OCI-LY7 (cell line): ENCODE measurements at regions not wholly inside any gene's neighbourhood (a gene's known extent, or its start where the extent isn't known, plus 50 kb on each side); places are given as distances from the start of the nearest gene placed in this dataset.

Experiments used
- BruUV-seq: library from RNA; stranded (reverse); fragments of 400-500 nt; replicated peaks from 2 replicates; lab custom pipeline; 2021; lab: Mats Ljungman, UMichigan
- CTCF ChIA-PET: fragments of 300-600 bp; sonication (Branson Sonifier 250); formaldehyde crosslinking; loops from one replicate; lab custom pipeline; 2022; ENCODE audit warnings: antibody characterized with exemption; ENCODE audit not compliant: unreplicated experiment; lab: Charles Lee
- POLR2A ChIA-PET: fragments of 300-600 bp; sonication (Branson Sonifier 250); formaldehyde crosslinking; loops from one replicate; lab custom pipeline; 2022; ENCODE audit warnings: antibody characterized with exemption; lab: Charles Lee
- DNase-seq: peaks from one replicate; pipeline ENCODE4 v3.0.0-alpha.2; 2015; ENCODE audit warnings: low spot score
- H2AFZ ChIP-seq: fragments of 200-600 bp; sonication (generic), shearing (Covaris generic); 2 replicates; pipeline ENCODE4 v1.6.1; 2014; ENCODE audit warnings: mild to moderate bottlenecking, antibody characterized with exemption, low read length, moderate library complexity
- H3K27ac ChIP-seq: fragments of 200-600 bp; sonication (generic); 2 replicates; pipeline ENCODE4 v1.5.1; 2014; ENCODE audit warnings: mixed run types, low read depth, mild to moderate bottlenecking, moderate library complexity, low read length, inconsistent platforms; ENCODE audit not compliant: poor library complexity, severe bottlenecking
- H3K36me3 ChIP-seq: fragments of 200-600 bp; sonication (generic); 2 replicates; pipeline ENCODE4 v1.6.1; 2014; ENCODE audit warnings: mild to moderate bottlenecking, antibody characterized with exemption, low read length, moderate library complexity, mixed read lengths; ENCODE audit not compliant: insufficient read depth
- H3K4me1 ChIP-seq: fragments of 200-600 bp; sonication (generic); 2 replicates; pipeline ENCODE4 v1.5.1; 2014; ENCODE audit warnings: mild to moderate bottlenecking, low read length; ENCODE audit not compliant: insufficient read depth, poor library complexity, severe bottlenecking
- H3K4me2 ChIP-seq: fragments of 200-600 bp; sonication (generic); 2 replicates; pipeline ENCODE4 v1.6.1; 2014; ENCODE audit warnings: mild to moderate bottlenecking, low read length
- H3K4me3 ChIP-seq: fragments of 200-600 bp; sonication (generic); 2 replicates; pipeline ENCODE4 v1.5.1; 2014; ENCODE audit warnings: mild to moderate bottlenecking, low read depth, low read length; ENCODE audit not compliant: poor library complexity, severe bottlenecking
- H3K79me2 ChIP-seq: fragments of 200-600 bp; sonication (generic); 2 replicates; pipeline ENCODE4 v1.6.1; 2016; ENCODE audit warnings: low read depth, mild to moderate bottlenecking, low read length, moderate library complexity, mixed read lengths; ENCODE audit not compliant: insufficient read depth
- H3K9me2 ChIP-seq: fragments of 200-600 bp; sonication (generic); 2 replicates; pipeline ENCODE4 v1.6.1; 2016; ENCODE audit warnings: mild to moderate bottlenecking, low read length, mixed read lengths; ENCODE audit not compliant: insufficient read depth
- H3K9me3 ChIP-seq: fragments of 200-600 bp; sonication (generic); 2 replicates; pipeline ENCODE4 v1.6.1; 2014; ENCODE audit warnings: mild to moderate bottlenecking, mixed run types, low read length, mixed read lengths
- H4K20me1 ChIP-seq: fragments of 200-600 bp; sonication (generic); 2 replicates; pipeline ENCODE4 v1.6.1; 2014; ENCODE audit warnings: mild to moderate bottlenecking, antibody characterized with exemption, low read length, moderate library complexity, mixed read lengths; ENCODE audit not compliant: insufficient read depth
- EZH2phosphoT487 ChIP-seq: fragments of 200-600 bp; sonication (generic); IDR thresholded peaks from 2 replicates; pipeline ENCODE4 v1.6.1; 2018; ENCODE audit warnings: low read depth, borderline replicate concordance, mild to moderate bottlenecking, mixed run types, antibody characterized with exemption, low read length, moderate library complexity, mixed read lengths
- intact Hi-C: fragments of 100-400 bp; cut with micrococcal nuclease; formaldehyde crosslinking; loops from one replicate; pipeline ENCODE4 v1.10.0; 2022; ENCODE audit not compliant: unreplicated experiment
- TF ChIP-seq, protein P1 (sequence below): fragments of 200-600 bp; sonication (generic); conservative IDR thresholded peaks from 2 replicates; pipeline ENCODE4 v1.5.1; 2014; ENCODE audit warnings: mild to moderate bottlenecking, antibody characterized with exemption, low read length, moderate library complexity, mixed read lengths

GRCh38 chr6:130513770-130514169 lies 148.0 kb downstream of the TMEM200A start:
- ChIA-PET POLR2A (interaction anchor here (1.3 kb wide), 1 partner anchor 11 kb away, joined by 4 read pairs; no protein-coding TSS in a partner anchor), CTCF (no interaction called here)
- no peaks in the 10 kb centered on the region for H3K36me3 ChIP-seq
- peak overlapping the region; percentile 72 for H3K27ac ChIP-seq
- DNase-seq, result peak; percentile 71
- no peaks in the 10 kb centered on the region for H3K79me2 ChIP-seq
- peaks cover 46% of the 10 kb centered on the region for H3K4me1 ChIP-seq
- no peaks in the 10 kb centered on the region for H4K20me1 ChIP-seq
- H2AFZ ChIP-seq, result peak overlapping the region; percentile 53
- 0 out of 2 replicates have a peak, but pooled peaks cover 6% of the 10 kb centered on the region for H3K9me3 ChIP-seq
- peak overlapping the region; percentile 61 for H3K4me2 ChIP-seq
- intact Hi-C loops, result no loop called here
- H3K9me2 ChIP-seq, result no peaks in the 10 kb centered on the region
- TF ChIP-seq EZH2phosphoT487, result no peak
- TF ChIP-seq, protein P1, sequence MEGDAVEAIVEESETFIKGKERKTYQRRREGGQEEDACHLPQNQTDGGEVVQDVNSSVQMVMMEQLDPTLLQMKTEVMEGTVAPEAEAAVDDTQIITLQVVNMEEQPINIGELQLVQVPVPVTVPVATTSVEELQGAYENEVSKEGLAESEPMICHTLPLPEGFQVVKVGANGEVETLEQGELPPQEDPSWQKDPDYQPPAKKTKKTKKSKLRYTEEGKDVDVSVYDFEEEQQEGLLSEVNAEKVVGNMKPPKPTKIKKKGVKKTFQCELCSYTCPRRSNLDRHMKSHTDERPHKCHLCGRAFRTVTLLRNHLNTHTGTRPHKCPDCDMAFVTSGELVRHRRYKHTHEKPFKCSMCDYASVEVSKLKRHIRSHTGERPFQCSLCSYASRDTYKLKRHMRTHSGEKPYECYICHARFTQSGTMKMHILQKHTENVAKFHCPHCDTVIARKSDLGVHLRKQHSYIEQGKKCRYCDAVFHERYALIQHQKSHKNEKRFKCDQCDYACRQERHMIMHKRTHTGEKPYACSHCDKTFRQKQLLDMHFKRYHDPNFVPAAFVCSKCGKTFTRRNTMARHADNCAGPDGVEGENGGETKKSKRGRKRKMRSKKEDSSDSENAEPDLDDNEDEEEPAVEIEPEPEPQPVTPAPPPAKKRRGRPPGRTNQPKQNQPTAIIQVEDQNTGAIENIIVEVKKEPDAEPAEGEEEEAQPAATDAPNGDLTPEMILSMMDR, result no peak
- no TSS peak for BruUV-seq
- H3K4me3 ChIP-seq, result peak overlapping the region; percentile 32

DNA sequence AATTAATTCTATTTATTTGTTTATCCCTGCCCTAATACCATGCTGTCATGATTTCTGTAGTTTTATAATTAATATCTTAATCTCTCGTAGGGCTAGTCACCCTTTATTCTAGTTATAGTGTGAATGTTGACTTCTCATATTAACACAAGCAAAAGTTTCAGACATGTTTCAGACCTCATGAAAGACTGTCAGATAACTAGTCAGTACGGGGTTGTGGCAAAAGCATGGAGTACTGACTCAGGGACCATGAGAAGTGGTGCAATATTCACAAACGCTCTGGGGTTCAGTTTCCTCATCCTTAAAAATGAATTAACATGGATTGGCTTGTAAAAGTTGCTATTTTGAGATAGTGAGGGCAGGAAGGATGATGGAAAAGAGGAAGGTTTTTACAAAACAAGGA lies 148.9 kb downstream of the TMEM200A start:
- intact Hi-C loops, result no loop called here
- ChIA-PET CTCF (no interaction called here), POLR2A (interaction anchor here (1.3 kb wide), 1 partner anchor 10 kb away, joined by 4 read pairs; no protein-coding TSS in a partner anchor)
- peak overlapping the region; percentile 53 for H2AFZ ChIP-seq
- no peaks in the 10 kb centered on the region for H3K79me2 ChIP-seq
- DNase-seq, result no peak
- H3K4me3 ChIP-seq, result no peak overlapping the region
- peaks cover 46% of the 10 kb centered on the region for H3K4me1 ChIP-seq
- H3K4me2 ChIP-seq, result peak overlapping the region; percentile 61; the same call in 1 of the 2 replicates
- peak overlapping the region; percentile 72 for H3K27ac ChIP-seq
- no peaks in the 10 kb centered on the region for H4K20me1 ChIP-seq
- no peaks in the 10 kb centered on the region for H3K9me2 ChIP-seq
- H3K9me3 ChIP-seq, result 0 out of 2 replicates have a peak, but pooled peaks cover 6% of the 10 kb centered on the region
- BruUV-seq, result no TSS peak
- H3K36me3 ChIP-seq, result no peaks in the 10 kb centered on the region
- TF ChIP-seq, protein P1, result no peak
- no peak for TF ChIP-seq EZH2phosphoT487

GRCh38 chr6:130515306-130515705 lies 149.5 kb downstream of the TMEM200A start:
- Histone ChIP-seq H3K27ac (no peak overlapping the region), H3K9me2 (no peaks in the 10 kb centered on the region), H3K4me3 (no peak overlapping the region), H3K9me3 (0 out of 2 replicates have a peak, but pooled peaks cover 6% of the 10 kb centered on the region), H3K4me2 (no peak overlapping the region), H4K20me1 (no peaks in the 10 kb centered on the region), H2AFZ (peak overlapping the region; percentile 53), H3K79me2 (no peaks in the 10 kb centered on the region), H3K36me3 (no peaks in the 10 kb centered on the region), H3K4me1 (peaks cover 46% of the 10 kb centered on the region)
- no peak for TF ChIP-seq EZH2phosphoT487
- TF ChIP-seq, protein P1, result no peak
- intact Hi-C loops, result no loop called here
- BruUV-seq, result no TSS peak
- CTCF ChIA-PET, result no interaction called here
- POLR2A ChIA-PET, result interaction anchor here (0.6 kb wide), 1 partner anchor 124 kb away, joined by 3 read pairs; no protein-coding TSS in a partner anchor
- DNase-seq, result no peak
